AG04450 (cell line): ENCODE measurements at regions not wholly inside any gene's neighbourhood (a gene's known extent, or its start where the extent isn't known, plus 50 kb on each side); places are given as distances from the start of the nearest gene placed in this dataset.

Source experiments
- CTCF ChIA-PET: fragments of 300-600, 350-600 bp; formaldehyde crosslinking; extraction: SDS; loops from one replicate; lab custom pipeline; 2022; ENCODE audit warnings: antibody characterized with exemption, inconsistent platforms; lab: Charles Lee
- POLR2A ChIA-PET: fragments of 350-600 bp; formaldehyde crosslinking; extraction: SDS; loops from one replicate; lab custom pipeline; 2021; ENCODE audit warnings: antibody characterized with exemption, inconsistent platforms; lab: Yijun Ruan, JAX
- DNase-seq: peaks from one replicate; pipeline ENCODE4 v3.0.0-alpha.2; 2011; ENCODE audit warnings: low read depth, low spot score
- H3K27ac ChIP-seq: one replicate; pipeline ENCODE4 v1.5.1; 2012; ENCODE audit warnings: low read depth, low read length, control low read depth
- H3K27me3 ChIP-seq: one replicate; pipeline ENCODE4 v1.6.0; 2012; ENCODE audit warnings: low read length; ENCODE audit not compliant: control insufficient read depth, insufficient read depth
- H3K4me3 ChIP-seq: 2 replicates; pipeline ENCODE4 v1.5.1; 2011; ENCODE audit warnings: mild to moderate bottlenecking, low read depth, low read length, control low read depth
- H3K9me3 ChIP-seq: 2 replicates; pipeline ENCODE4 v1.5.1; 2012; ENCODE audit warnings: low read length; ENCODE audit not compliant: control insufficient read depth, insufficient read depth
- TF ChIP-seq, protein P1 (sequence below): IDR thresholded peaks from 2 replicates; pipeline ENCODE4 v1.5.1; 2011; ENCODE audit warnings: low read depth, low read length, control low read depth, inconsistent platforms

DNA sequence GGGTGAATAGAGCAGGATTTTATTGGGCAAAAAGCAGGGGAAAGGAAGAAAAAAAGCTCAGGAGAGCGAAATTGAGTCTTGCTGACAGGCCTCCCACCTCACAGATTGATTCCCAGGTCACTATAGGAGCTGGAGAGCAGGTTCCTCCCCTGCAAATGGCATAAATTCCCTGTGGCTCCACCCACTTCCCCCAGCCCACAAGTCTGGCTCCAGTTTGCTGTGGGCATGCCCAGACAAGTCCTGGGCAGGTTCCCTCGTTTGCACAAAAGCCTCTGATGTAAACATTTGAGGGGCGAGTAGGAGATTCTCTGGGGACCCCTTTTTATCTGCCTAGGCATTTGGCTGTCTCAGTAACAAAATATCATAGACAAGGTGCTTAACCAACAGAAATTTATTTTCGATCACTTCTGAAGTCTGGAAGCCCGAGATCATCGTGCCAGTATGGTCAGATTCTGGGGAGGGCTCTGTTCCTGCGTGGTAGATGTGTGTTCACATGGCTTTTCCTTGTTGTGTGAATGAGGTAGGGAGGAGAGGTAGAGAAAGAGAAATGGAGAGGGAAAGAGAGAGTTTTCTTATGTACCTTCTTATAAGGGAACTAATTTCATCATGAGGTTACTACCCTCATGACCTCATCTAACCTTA, 614.5 kb downstream of the MAT2B start:
- POLR2A ChIA-PET: no interaction called here

DNA sequence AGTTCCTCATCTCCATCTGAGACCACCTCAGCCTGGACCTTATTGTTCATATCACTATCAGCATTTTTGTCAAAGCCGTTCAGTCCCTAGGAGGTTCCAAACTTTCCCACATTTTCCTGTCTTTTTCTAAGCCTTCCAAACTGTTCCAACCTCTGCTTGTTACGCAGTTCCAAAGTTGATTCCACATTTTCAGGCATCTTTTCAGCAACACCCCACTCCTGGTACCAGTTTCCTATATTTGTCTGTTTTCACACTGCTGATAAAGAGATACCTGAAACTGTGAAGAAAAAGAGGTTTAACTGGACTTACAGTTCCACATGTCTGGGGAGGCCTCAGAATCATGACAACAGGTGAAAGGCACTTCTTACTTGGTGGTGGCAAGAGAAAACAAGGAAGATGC, 622.1 kb downstream of the MAT2B start:
- CTCF ChIA-PET: no interaction called here
- no peak overlapping the region for H3K27ac ChIP-seq
- H3K4me3 ChIP-seq: no peak overlapping the region
- no peaks in the 10 kb centered on the region for H3K27me3 ChIP-seq
- no peak for DNase-seq
- POLR2A ChIA-PET: no interaction called here
- TF ChIP-seq, protein P1, sequence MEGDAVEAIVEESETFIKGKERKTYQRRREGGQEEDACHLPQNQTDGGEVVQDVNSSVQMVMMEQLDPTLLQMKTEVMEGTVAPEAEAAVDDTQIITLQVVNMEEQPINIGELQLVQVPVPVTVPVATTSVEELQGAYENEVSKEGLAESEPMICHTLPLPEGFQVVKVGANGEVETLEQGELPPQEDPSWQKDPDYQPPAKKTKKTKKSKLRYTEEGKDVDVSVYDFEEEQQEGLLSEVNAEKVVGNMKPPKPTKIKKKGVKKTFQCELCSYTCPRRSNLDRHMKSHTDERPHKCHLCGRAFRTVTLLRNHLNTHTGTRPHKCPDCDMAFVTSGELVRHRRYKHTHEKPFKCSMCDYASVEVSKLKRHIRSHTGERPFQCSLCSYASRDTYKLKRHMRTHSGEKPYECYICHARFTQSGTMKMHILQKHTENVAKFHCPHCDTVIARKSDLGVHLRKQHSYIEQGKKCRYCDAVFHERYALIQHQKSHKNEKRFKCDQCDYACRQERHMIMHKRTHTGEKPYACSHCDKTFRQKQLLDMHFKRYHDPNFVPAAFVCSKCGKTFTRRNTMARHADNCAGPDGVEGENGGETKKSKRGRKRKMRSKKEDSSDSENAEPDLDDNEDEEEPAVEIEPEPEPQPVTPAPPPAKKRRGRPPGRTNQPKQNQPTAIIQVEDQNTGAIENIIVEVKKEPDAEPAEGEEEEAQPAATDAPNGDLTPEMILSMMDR: no peak
- peaks cover 8% of the 10 kb centered on the region for H3K9me3 ChIP-seq

More for the DNA sequence above, 614.5 kb downstream of the MAT2B start:
- TF ChIP-seq, protein P1: no peak
- Histone ChIP-seq H3K9me3 (no peaks in the 10 kb centered on the region), H3K4me3 (no peak overlapping the region), H3K27me3 (no peaks in the 10 kb centered on the region), H3K27ac (no peak overlapping the region)
- DNase-seq: peak; percentile 4
- CTCF ChIA-PET: no interaction called here

DNA sequence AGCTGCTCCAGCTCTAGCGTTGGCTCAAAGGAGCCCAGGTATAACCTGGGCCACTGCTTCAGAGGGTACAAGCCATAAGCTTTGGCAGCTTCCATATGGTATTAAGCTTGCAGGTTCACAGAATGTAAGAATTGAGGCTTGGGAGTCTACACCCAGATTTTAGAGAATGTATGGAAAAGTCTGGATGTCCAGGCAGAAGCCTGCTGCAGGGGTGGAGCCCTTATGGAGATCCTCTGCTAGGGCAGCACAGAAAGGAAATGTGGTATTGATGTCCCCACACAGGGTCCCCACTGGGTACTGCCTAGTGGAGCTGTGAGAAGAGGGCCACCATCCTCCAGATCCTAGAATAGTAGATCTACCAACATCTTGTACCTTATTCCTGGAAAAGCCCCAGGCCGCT, 626.9 kb downstream of the MAT2B start:
- H3K27ac ChIP-seq: no peak overlapping the region
- TF ChIP-seq, protein P1: no peak
- no peaks in the 10 kb centered on the region for H3K27me3 ChIP-seq
- ChIA-PET CTCF (no interaction called here), POLR2A (no interaction called here)
- H3K9me3 ChIP-seq: peaks cover 7% of the 10 kb centered on the region
- DNase-seq: no peak
- H3K4me3 ChIP-seq: no peak overlapping the region

DNA sequence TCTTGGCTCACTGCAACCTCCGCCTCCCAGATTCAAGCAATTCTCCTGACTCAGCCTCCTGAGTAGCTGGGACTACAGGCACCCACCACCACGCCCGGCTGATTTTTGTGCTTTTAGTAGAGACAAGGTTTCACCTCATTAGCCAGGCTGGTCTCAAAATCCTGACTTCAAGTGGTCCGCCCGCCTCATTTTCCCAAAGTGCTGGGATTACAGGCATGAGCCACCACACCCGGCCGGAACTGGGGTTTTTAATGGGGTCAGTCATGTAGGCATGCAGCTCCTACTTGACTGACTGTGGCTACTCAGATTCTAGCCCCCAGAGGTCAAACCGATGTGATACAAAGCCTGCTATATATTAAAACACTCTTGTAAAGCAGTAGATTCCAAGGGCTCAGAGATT, 631.7 kb downstream of the MAT2B start:
- TF ChIP-seq, protein P1: no peak
- POLR2A ChIA-PET: interaction anchor here (0.6 kb wide), 1 partner anchor 9 kb away, joined by 6 read pairs; no protein-coding TSS in a partner anchor

DNA sequence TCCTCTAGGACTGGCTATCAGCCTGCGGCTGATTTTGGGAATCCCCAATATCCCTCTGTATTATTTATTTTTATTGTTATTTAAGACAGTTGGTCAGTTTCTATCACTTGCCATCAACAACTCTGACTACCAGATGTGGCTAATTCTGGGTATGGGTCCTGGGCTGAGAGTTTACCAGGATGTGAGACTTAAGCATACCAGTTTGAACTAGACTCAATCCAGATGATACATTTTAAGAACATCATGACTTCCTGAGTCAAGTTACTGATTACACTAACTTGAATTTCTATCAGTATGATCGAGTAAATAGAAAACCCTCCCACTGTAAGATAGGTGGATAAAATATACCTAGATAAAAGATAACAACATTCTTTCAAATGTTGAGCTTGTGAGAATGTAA, 634.0 kb downstream of the MAT2B start:
- Histone ChIP-seq H3K27me3 (no peaks in the 10 kb centered on the region), H3K4me3 (no peak overlapping the region), H3K27ac (no peak overlapping the region), H3K9me3 (no peaks in the 10 kb centered on the region)
- ChIA-PET POLR2A (no interaction called here), CTCF (no interaction called here)
- TF ChIP-seq, protein P1: no peak
- no peak for DNase-seq

More for the DNA sequence above, 631.7 kb downstream of the MAT2B start:
- Histone ChIP-seq H3K27me3 (no peaks in the 10 kb centered on the region), H3K9me3 (peaks cover 6% of the 10 kb centered on the region), H3K27ac (no peak overlapping the region), H3K4me3 (no peak overlapping the region)
- no peak for DNase-seq
- CTCF ChIA-PET: interaction anchor here (0.6 kb wide), 1 partner anchor 14 kb away, joined by 5 read pairs; no protein-coding TSS in a partner anchor
